WI38 (cell line): ENCODE measurements at regions not wholly inside any gene's neighbourhood (a gene's known extent, or its start where the extent isn't known, plus 50 kb on each side); places are given as distances from the start of the nearest gene placed in this dataset.

Experiments
- H3K4me3 ChIP-seq: 2 replicates; pipeline ENCODE4 v1.5.1; 2011; ENCODE audit warnings: low read depth, mild to moderate bottlenecking, control low read depth, low read length
- CTCF ChIP-seq: IDR thresholded peaks from 2 replicates; pipeline ENCODE4 v1.5.1; 2012; ENCODE audit warnings: low read depth, mild to moderate bottlenecking, control low read depth, low read length

DNA sequence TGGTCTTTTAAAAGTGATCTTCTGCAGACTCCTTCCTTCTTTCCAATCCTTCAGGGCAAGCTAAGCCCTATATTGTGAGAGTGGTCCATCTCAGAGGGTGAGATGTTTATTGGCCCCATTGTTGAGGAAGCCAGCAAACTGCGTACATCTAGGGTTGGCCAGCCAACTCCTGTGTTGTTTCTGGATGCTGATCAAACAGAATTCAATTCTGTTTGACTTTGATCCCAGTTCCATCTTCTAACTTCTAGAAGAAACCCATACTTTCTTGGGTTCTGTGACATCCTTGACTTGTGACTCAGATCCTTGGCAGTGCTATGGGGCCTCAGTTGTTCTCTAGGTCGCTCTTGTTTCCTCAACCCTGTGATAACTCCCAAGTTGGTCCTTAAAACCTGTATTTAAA, 116.2 kb downstream of the LSMEM1 start:
- H3K4me3 ChIP-seq, result no peak overlapping the region
- no peak for TF ChIP-seq CTCF

DNA sequence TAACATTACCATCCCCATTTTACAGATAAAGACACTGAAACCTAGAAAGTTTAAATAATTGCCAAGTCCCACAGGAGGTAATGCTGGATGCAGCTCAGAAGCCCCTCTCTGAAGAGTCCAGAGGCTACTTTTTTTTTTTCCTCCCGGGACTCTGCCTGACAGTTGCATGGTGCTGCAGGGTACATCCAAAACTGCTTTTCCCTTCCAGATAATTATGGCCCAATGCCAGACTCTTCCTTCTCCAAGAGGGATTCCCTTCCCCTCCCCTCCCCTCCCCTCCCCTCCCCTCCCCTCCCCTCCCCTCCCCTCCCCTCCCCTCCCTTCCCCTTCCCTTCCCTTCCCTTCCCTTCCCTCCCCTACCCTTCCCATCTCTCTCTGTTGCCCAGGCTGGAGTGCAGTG, 122.9 kb downstream of the LSMEM1 start:
- no peak overlapping the region for H3K4me3 ChIP-seq
- TF ChIP-seq CTCF, result no peak

- no peak for TF ChIP-seq CTCF
- H3K4me3 ChIP-seq, result no peak overlapping the region
Observed at GRCh38 chr7:112610636-112611035, 129.8 kb downstream of the LSMEM1 start.

GRCh38 chr7:112615701-112616100, 134.9 kb downstream of the LSMEM1 start:
- no peak overlapping the region for H3K4me3 ChIP-seq
- no peak for TF ChIP-seq CTCF

DNA sequence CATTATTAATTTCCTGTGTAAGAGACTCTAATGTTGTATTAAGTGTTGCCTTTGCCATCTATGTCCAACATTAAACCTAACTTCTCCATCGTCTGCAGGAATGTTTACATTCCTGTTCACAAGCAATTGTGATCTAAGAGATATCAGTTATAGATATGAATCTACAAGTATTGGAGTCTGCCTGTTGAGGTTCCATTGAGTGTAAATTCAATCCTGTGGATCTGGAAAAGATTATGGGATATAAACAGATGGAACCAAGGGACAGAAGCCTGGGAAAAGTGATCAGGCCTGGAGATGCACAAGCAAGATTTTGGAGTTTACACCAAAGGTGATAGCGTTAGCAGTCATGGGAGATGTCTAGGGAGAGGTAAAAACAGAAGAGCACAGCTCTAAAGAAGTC, 135.5 kb downstream of the LSMEM1 start:
- no peak overlapping the region for H3K4me3 ChIP-seq
- no peak for TF ChIP-seq CTCF

GRCh38 chr7:112619343-112619742, 138.6 kb downstream of the LSMEM1 start:
- TF ChIP-seq CTCF, result no peak
- H3K4me3 ChIP-seq, result no peak overlapping the region

- TF ChIP-seq CTCF, result no peak
- H3K4me3 ChIP-seq, result no peak overlapping the region
Observed at GRCh38 chr7:112622159-112622715, 141.4 kb downstream of the LSMEM1 start.
